Common myeloid progenitor, CD34-positive (primary cell): ENCODE measurements at regions not wholly inside any gene's neighbourhood (a gene's known extent, or its start where the extent isn't known, plus 50 kb on each side); places are given as distances from the start of the nearest gene placed in this dataset.
A peak's percentile ranks its signal among the peaks of the same experiment; 100 is the strongest.

Source experiments
- CTCF ChIA-PET: fragments of 350-600 bp; sonication (Branson Sonifier 250); formaldehyde crosslinking; loops from one replicate; lab custom pipeline; 2021; ENCODE audit warnings: antibody characterized with exemption; lab: Charles Lee
- POLR2A ChIA-PET: fragments of 350-600 bp; sonication (Branson Sonifier 250); formaldehyde crosslinking; loops from one replicate; lab custom pipeline; 2021; ENCODE audit warnings: antibody characterized with exemption; lab: Charles Lee
- DNase-seq, 3 donors: peaks; one replicate each; pipeline versions ENCODE4 v3.0.0 to v3.0.0-alpha.2; 2013
- H3K27ac ChIP-seq, 2 experiments: 1 replicate in 1 of 2; 2 replicates in 1 of 2; pipeline ENCODE4 v1.7.0; 2013; ENCODE audit warnings: inconsistent platforms in 2 of 2, low read length in 2 of 2, mild to moderate bottlenecking in 2 of 2, low read depth in 1 of 2, moderate library complexity in 1 of 2; ENCODE audit not compliant: severe bottlenecking in 2 of 2, insufficient read depth in 1 of 2, poor library complexity in 1 of 2
- H3K27me3 ChIP-seq, 5 experiments: replicated peaks in 2 of 5; 1 replicate in 3 of 5; 2 replicates in 2 of 5; pipeline versions ENCODE4 v1.6.1 to v1.7.0; 2013; ENCODE audit warnings: low read length in 4 of 5, mild to moderate bottlenecking in 2 of 5, moderate library complexity in 2 of 5, inconsistent platforms in 1 of 5; ENCODE audit not compliant: insufficient read depth in 5 of 5, control insufficient read depth in 4 of 5
- H3K36me3 ChIP-seq, 4 experiments: 1 replicate in 2 of 4; 2 replicates in 2 of 4; pipeline versions ENCODE4 v1.6.1 to v1.7.0; 2013; ENCODE audit warnings: low read length in 3 of 4, control low read depth in 1 of 4, mild to moderate bottlenecking in 1 of 4; ENCODE audit not compliant: control insufficient read depth in 4 of 4, insufficient read depth in 4 of 4
- H3K4me1 ChIP-seq, 4 experiments: 1 replicate in 3 of 4; 2 replicates in 1 of 4; pipeline versions ENCODE4 v1.6.1 to v1.7.1; 2013; ENCODE audit warnings: low read length in 3 of 4, mild to moderate bottlenecking in 3 of 4, control low read depth in 1 of 4, inconsistent platforms in 1 of 4, moderate library complexity in 1 of 4; ENCODE audit not compliant: control insufficient read depth in 4 of 4, insufficient read depth in 4 of 4; ENCODE audit errors: control extremely low read depth in 1 of 4
- H3K4me3 ChIP-seq, 7 experiments: 1 replicate in 4 of 7; 2 replicates in 3 of 7; pipeline versions ENCODE4 v1.5.1 to v1.7.0; 2013; ENCODE audit warnings: mild to moderate bottlenecking in 7 of 7, low read length in 6 of 7, moderate library complexity in 6 of 7, inconsistent platforms in 2 of 7, low read depth in 2 of 7, control low read depth in 1 of 7; ENCODE audit not compliant: insufficient read depth in 4 of 7, control insufficient read depth in 1 of 7; ENCODE audit errors: extremely low read depth in 1 of 7
- H3K9me3 ChIP-seq, 5 experiments: 1 replicate in 4 of 5; 2 replicates in 1 of 5; pipeline versions ENCODE4 v1.6.1 to v1.7.1; 2013; ENCODE audit warnings: low read length in 4 of 5, mild to moderate bottlenecking in 2 of 5, inconsistent platforms in 1 of 5, low read depth in 1 of 5, moderate library complexity in 1 of 5; ENCODE audit not compliant: control insufficient read depth in 4 of 5, insufficient read depth in 2 of 5; ENCODE audit errors: control extremely low read depth in 1 of 5
- WGBS: methylation state at CpG from one replicate; pipeline ENCODE4 v1.1.5; 2013; ENCODE audit not compliant: insufficient coverage; 5-methylcytosine and 5-hydroxymethylcytosine counted together

- no peak overlapping the region for H3K27ac ChIP-seq
- no peak overlapping the region for H3K4me3 ChIP-seq
- peaks cover 0 to 2% (median 0%) of the 10 kb centered on the region in 5 experiments for H3K9me3 ChIP-seq
- H3K36me3 ChIP-seq: no peaks in the 10 kb centered on the region
- H3K27me3 ChIP-seq: no peaks in the 10 kb centered on the region
- ChIA-PET CTCF (no interaction called here), POLR2A (no interaction called here)
- DNase-seq: no peak
- WGBS: no CpG with 5 or more reads among the region's 2 CpGs
- H3K4me1 ChIP-seq: no peaks in the 10 kb centered on the region
Measured at GRCh38 chr13:86945584-86945983, 725.6 kb upstream of the SLITRK5 start.

DNA sequence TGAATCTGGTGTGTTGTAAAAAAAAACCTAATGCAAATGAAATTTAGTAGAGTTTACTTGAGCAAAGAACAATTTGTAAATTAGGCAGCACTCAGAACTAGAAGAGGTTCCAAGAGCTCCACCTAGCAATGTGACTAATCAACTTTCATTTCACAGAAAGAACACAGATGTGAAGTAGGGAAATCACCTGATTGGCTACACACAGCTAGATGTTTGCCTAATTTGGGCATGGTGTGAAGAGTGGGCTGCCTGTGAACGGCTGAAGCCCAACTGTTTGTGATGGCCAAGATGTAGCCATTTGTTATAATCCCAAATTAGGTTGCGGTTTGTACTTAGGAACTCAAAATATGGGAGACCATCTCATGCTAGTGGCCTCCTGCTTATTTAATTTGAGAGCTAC, 724.4 kb upstream of the SLITRK5 start:
- CTCF ChIA-PET: no interaction called here
- peaks cover 0 to 2% (median 0%) of the 10 kb centered on the region in 5 experiments for H3K9me3 ChIP-seq
- H3K4me1 ChIP-seq: no peaks in the 10 kb centered on the region
- no peaks in the 10 kb centered on the region for H3K27me3 ChIP-seq
- no peak overlapping the region for H3K4me3 ChIP-seq
- no peak overlapping the region for H3K27ac ChIP-seq
- POLR2A ChIA-PET: interaction anchor here (0.6 kb wide), 1 partner anchor 76 kb away, joined by 3 read pairs; no protein-coding TSS in a partner anchor
- DNase-seq: peak in 2 of 3 donors; percentile 16 to 56
- H3K36me3 ChIP-seq: no peaks in the 10 kb centered on the region
- 86% methylated on average over 2 of the region's 2 CpGs for WGBS

GRCh38 chr13:86954341-86954740, 716.8 kb upstream of the SLITRK5 start:
- CTCF ChIA-PET: interaction anchor here (0.6 to 1.2 kb wide), 2 partner anchors 252 to 420 kb away, joined by 3 read pairs; no protein-coding TSS in a partner anchor

DNA sequence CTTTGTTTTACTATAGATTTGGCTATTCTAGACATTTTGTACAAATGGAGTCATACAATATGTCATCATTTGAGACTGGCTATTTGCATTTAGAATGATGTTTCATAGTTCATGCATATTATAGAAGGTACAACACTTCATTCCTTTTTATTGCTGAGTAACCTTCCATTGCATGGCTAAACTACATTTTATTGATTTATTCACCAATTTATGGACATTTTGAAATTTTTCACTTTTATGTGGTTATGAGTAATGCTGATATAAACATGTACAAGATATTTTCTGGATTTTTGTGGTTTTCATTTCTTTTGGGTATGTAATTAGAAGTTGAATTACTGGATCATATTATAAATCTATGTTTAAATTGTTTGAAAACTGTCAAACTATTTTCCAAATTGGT, 710.3 kb upstream of the SLITRK5 start:
- H3K9me3 ChIP-seq: no peaks in the 10 kb centered on the region
- ChIA-PET POLR2A (no interaction called here), CTCF (no interaction called here)
- no peak overlapping the region for H3K4me3 ChIP-seq
- no peak overlapping the region for H3K27ac ChIP-seq
- H3K36me3 ChIP-seq: no peaks in the 10 kb centered on the region
- H3K27me3 ChIP-seq: no peaks in the 10 kb centered on the region
- H3K4me1 ChIP-seq: no peaks in the 10 kb centered on the region
- no peak for DNase-seq

More at GRCh38 chr13:86954341-86954740, 716.8 kb upstream of the SLITRK5 start:
- Histone ChIP-seq H3K9me3 (no peaks in the 10 kb centered on the region), H3K36me3 (no peaks in the 10 kb centered on the region), H3K27me3 (no peaks in the 10 kb centered on the region), H3K27ac (no peak overlapping the region), H3K4me3 (no peak overlapping the region), H3K4me1 (no peaks in the 10 kb centered on the region)
- 100% methylated on average over 1 of the region's 1 CpG for WGBS
- DNase-seq: no peak
- POLR2A ChIA-PET: interaction anchor here (0.7 kb wide), 1 partner anchor 17 kb away, joined by 3 read pairs; no protein-coding TSS in a partner anchor

- Histone ChIP-seq H3K4me3 (no peak overlapping the region), H3K4me1 (no peaks in the 10 kb centered on the region), H3K27me3 (no peaks in the 10 kb centered on the region), H3K36me3 (no peaks in the 10 kb centered on the region), H3K27ac (no peak overlapping the region), H3K9me3 (no peaks in the 10 kb centered on the region)
- WGBS: 84% methylated on average over 6 of the region's 7 CpGs
- ChIA-PET POLR2A (no interaction called here), CTCF (interaction anchor here (1.0 to 2.9 kb wide), 4 partner anchors 9 to 299 kb away, joined by 3 to 21 read pairs (median 4); no protein-coding TSS in a partner anchor)
- DNase-seq: no peak
Measured at GRCh38 chr13:86974251-86974994, 696.7 kb upstream of the SLITRK5 start.

DNA sequence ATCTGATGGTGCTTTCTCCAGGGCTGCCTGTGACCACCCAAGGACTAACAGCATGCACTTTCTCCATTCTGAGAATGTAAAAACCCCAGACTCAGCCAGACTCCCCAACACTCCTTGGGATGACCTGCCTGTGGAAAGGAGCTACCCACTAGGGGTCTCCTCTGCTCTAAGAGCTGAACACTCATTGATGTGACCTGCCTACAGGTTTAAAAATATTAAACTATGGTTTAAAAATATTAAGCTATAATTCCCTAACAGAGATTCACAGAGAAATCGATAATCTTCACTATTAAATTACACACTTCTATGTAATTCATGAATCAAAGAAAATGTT, 696.2 kb upstream of the SLITRK5 start:
- Histone ChIP-seq H3K27ac (no peak overlapping the region), H3K4me1 (no peaks in the 10 kb centered on the region), H3K27me3 (no peaks in the 10 kb centered on the region), H3K9me3 (no peaks in the 10 kb centered on the region), H3K4me3 (no peak overlapping the region), H3K36me3 (no peaks in the 10 kb centered on the region)
- WGBS: no CpG with 5 or more reads among the region's 1 CpG
- ChIA-PET POLR2A (no interaction called here), CTCF (interaction anchor here (1.0 to 2.9 kb wide), 4 partner anchors 8 to 299 kb away, joined by 3 to 21 read pairs (median 4); no protein-coding TSS in a partner anchor)
- DNase-seq: peak; percentile 13 to 27 (median 19)

GRCh38 chr13:86976521-86977324, 694.4 kb upstream of the SLITRK5 start:
- Histone ChIP-seq H3K4me1 (no peaks in the 10 kb centered on the region), H3K27me3 (no peaks in the 10 kb centered on the region), H3K4me3 (no peak overlapping the region), H3K36me3 (no peaks in the 10 kb centered on the region), H3K9me3 (no peaks in the 10 kb centered on the region), H3K27ac (no peak overlapping the region)
- WGBS: no CpG with 5 or more reads among the region's 4 CpGs
- POLR2A ChIA-PET: no interaction called here
- CTCF ChIA-PET: no interaction called here
- DNase-seq: peak in 1 of 3 donors; percentile 1
